Posterior vena cava (tissue), 2 donors: ENCODE measurements at regions not wholly inside any gene's neighbourhood (a gene's known extent, or its start where the extent isn't known, plus 50 kb on each side); places are given as distances from the start of the nearest gene placed in this dataset.

Source experiments
- DNase-seq: peaks from one replicate; pipeline ENCODE4 v3.0.0-alpha.2; 2020; ENCODE audit warnings: low spot score
- intact Hi-C, 2 donors: fragments of 100-400 bp; cut with DNase I; formaldehyde crosslinking; loops; one replicate each; pipeline versions ENCODE4 v1.14.1 to v1.14.2; 2022 to 2023
- donor health status: DM: yes; HTN: yes; CAD: no.
- donor health status: DM: yes; HTN: yes; CAD: no.

- DNase-seq: peak; percentile 92
- intact Hi-C loops: no loop called here
These were observed 612.1 kb upstream of the MGMT start for GRCh38 chr10:128854963-128855362.

DNA sequence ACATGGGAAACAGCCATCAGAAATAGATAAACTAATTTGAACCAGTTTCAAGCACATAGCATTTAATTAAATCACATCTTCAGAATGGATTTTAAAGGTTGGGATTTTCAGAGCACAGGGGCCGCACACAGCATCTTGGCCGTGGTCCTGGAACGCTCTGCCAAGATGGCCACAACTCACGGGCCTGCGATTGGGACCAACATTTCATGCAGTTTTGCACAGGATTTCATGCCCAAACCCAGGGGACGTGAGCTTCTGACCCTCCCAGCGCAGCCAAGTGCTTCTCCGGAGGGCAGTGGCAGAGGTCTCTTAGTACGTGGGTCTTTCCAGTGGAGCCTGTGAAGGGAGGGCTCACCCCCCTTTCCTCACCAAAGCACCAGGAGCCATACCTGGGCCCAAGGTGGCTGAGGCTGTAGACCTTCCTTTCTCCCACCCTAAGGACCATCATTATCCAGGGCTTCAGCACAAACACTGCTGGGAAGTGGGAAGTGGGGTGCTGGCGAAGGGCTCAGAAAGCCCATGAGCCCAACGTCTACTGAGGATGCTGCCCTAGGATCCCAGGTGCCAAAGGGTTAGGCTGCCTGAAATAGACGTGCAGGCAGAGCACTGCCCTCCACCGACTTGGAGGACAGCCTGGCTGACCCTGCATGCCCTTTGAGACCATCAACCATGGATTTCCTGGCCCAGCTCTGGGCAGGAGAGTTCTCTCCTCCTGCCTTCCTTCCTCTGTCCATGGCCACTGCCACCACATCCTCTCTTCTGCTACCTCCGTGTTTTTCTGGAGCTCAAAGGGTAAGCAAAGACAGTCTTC is 611.2 kb upstream of the MGMT start:
- intact Hi-C loops: no loop called here
- no peak for DNase-seq

DNA sequence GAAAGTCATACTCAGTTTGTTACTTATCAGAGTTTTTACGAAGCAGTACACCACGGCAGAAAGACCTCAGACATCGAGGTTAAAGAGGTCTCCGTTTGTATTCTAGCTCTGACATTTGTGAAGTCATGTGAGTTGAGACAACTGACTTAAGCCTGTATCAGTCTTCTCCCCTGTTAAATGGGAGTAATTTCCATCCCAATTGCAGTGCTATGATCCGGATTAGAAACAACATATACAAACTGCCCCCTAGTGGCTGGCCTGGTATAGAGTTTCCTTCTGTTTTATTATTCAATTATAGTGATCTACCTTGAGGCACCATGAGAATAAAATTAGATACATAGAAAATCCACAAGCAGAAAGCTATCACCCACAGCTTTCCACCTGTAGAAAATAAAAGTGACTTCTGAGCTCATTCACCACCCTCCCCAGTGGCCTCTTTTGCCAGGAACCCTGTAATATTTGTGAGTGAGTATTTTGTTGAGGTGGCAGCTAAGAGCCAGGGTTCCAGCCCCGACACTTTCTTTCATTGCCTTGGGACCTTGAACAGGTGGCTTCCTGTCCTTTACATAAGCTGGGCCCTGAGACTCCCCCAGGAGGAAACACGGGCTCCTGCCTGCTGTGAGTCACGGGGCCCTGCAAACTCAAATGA is 607.2 kb upstream of the MGMT start:
- DNase-seq: no peak
- intact Hi-C loops: no loop called here

- intact Hi-C loops: no loop called here
- DNase-seq: peak; percentile 53
These were observed 606.5 kb upstream of the MGMT start for GRCh38 chr10:128860574-128860973.

- peak; percentile 52 for DNase-seq
- intact Hi-C loops: no loop called here
These were observed 605.8 kb upstream of the MGMT start for GRCh38 chr10:128861018-128861901.

DNA sequence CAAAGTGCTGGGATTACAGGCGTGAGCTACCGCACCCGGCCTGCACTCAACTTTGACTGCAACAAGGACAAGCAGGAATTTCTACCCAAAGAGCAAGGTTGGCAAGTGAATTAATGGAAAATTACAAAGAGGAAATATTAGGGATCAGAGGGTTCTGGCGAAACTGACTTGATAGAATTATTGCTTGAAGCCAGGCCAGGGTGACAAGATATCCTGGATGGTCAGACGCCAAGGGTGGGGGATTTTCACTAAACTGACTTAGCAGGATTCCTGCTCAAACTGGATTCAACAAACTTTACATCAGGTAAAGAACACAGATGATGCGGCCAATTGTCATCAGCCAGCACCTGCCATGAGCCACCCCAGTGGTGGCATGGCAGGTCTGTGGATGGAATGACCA is 603.6 kb upstream of the MGMT start:
- peak; percentile 50 for DNase-seq
- intact Hi-C loops: no loop called here

- peak; percentile 56 for DNase-seq
- intact Hi-C loops: no loop called here
These were observed 603.1 kb upstream of the MGMT start for GRCh38 chr10:128863823-128864405.

- DNase-seq: peak; percentile 47
- intact Hi-C loops: no loop called here
These were observed 602.3 kb upstream of the MGMT start for GRCh38 chr10:128864554-128865295.

GRCh38 chr10:128865436-128866195 is 601.4 kb upstream of the MGMT start:
- peak; percentile 66 for DNase-seq
- intact Hi-C loops: no loop called here

DNA sequence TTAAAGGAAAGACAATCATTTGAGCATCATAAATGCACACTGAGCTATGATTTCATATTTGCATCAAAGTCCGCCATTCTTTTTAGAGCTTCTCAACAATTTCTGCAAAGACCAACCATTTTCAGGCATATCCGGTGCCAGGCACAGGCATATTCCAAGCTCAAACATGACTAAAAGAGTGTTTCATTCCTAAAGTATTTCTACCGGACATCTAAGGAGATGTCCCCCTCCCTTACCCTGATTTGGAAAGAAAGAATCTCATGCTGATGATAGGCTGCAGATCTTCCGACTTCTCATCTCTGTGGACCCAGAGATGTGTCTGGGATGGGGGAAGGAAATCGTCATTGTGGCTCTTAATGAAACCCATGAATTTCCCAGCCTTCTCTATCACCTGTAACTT is 600.5 kb upstream of the MGMT start:
- intact Hi-C loops: no loop called here

DNA sequence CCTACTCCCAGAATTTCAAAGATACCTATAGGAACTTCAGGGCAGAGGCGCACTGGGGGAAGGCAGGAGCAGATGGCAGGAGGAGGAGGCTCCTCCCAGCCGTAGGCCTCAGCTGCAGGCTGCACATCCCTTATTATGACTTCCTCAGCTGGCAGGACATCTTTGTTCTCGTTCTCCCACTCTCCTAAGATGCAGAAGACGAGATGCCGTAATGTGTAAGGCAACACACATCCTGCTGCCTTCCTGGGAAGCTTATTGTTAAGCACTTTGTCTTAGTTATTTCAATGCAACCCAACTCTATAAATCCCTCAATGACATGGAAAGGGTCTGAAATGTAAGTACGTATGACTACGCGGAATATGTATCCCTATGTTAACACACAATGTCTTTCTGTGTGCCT is 599.8 kb upstream of the MGMT start:
- intact Hi-C loops: no loop called here
- DNase-seq: peak; percentile 51

More for the DNA sequence above, 600.5 kb upstream of the MGMT start:
- no peak for DNase-seq

DNA sequence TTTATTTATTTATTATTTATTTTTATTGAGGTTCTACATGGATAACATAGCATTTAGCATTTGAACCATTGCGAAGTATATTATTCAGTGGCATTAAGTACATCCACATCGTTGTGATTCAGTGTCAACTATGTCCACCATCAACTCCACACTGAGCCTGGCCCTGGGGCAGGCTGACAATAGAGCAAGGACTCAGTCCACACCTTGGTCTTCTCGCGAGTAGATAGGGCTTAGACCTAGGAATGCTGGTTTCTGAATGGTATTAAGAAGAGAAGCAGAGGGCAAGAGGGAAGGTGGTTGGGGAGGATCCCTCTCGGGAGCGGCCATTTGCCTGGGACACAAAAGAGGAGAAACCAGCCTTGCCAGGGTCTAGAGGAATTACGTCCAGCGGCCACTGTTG is 599.2 kb upstream of the MGMT start:
- intact Hi-C loops: no loop called here
- peak; percentile 42 for DNase-seq

GRCh38 chr10:128868481-128868880 is 598.6 kb upstream of the MGMT start:
- DNase-seq: no peak
- intact Hi-C loops: no loop called here

DNA sequence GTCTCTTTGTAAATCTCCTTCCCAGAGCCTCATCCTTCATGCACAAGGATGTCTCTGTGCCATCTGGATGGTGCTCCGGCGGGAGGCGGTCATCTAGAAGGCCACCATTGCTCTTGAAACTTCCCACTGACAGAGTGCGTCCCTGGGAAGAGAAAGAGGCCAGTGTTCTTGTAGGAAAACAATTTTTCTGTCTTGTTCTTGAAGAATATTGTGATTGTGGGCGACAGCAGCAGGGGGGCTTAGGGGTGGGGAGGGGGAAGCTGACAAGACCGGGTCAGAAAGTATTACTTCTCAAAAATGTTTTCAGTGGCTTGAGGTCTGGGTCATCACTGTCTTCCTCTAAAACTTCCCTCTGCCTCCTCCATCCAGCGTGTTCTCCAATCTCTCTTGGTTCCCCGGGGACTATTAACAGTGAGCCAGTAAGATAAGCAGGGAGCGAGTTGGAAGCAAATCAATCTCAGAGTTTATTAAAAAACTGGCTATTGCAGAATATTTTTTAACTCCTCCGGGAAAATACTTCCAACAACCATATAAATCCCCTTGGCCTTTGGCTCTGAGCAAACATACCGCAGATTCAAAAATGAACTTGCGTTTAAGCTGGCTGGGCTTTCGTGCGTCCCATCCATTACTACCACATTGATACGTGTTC is 597.8 kb upstream of the MGMT start:
- intact Hi-C loops: no loop called here
- DNase-seq: no peak

DNA sequence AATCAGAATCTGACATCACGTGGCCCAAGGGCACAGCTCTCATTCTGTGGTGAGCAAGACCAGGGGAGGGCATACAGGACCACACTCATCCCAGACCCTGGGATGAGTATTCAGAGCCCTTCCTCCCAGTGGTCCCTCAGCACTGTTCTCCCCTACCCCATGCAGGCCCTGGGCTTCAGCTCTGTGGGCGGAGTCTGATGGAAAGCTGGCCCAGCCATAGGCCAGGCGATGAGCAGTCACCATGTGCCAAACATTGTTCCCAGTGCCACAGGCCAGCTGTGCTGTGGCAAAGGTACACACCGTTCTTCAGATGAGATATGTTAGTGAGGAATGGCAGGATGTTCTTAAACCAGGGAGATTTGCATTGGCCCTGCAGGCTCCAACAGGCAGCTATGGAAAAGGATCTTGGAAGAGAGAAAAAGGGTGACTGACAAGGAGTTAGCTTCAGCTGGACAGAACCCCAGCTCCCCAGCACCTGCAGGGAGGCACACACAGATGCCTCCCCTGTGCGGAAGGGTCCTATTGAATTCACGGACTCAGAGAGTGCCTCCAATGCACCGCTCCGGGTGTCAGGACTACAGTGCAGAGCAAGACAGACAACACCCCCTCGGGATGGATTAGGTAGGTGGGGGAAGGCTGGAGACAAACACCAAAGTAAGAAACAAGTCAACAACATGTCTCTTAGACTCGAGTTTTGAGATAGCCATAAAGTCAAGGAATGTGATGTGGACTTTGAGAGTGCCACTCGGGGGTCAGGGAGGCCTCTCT is 596.0 kb upstream of the MGMT start:
- DNase-seq: peak; percentile 64
- intact Hi-C loops: loop anchor here in 1 of 2 donors (1.0 kb wide), 1 partner anchor 14 kb away; no protein-coding TSS in a partner anchor

DNA sequence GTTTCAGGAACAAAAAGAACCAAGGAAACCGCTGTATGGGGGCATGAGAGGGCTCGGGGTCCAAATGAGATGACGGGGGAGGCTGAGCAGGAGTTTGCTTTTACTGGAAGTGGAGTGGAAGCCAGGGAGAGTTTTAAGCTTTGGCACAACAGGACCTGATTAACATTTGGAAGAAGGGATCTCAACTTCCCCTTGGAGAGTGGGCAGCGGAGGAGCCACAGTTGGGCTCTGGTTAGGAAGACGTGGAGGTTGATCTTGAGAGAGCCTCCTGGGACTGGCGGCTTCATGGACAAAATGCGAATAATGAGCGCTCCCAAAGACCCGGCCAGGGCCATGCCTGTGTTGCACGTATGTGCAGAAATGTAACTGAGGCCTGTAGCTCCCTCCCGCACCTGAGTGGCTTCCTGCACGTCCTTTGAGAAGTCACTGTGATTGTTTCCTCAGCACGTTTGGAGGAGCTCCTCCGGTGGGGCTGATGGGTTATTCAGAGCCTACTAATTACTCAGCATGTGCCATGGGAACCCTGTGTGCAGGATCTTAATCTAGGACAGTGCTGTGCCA is 595.3 kb upstream of the MGMT start:
- intact Hi-C loops: loop anchor here in 1 of 2 donors (1.0 kb wide), 1 partner anchor 14 kb away; no protein-coding TSS in a partner anchor
- DNase-seq: no peak
